Stimulated activated CD8-positive, alpha-beta memory T cell treated with anti-CD3 and anti-CD28 coated beads, Interleukin-2, amount 100 ng/mL, for 48 hours (primary cell): ENCODE measurements at regions not wholly inside any gene's neighbourhood (a gene's known extent, or its start where the extent isn't known, plus 50 kb on each side); places are given as distances from the start of the nearest gene placed in this dataset.
"Not testable (repeated sequence)": the region's sequence is repeated elsewhere in the genome, so short reads cannot be mapped to it uniquely, and the experiment has no call there.

Source experiments
- DNase-seq, 2 donors: peaks; one replicate each; pipeline ENCODE4 v3.0.0-alpha.2; 2020; ENCODE audit warnings: low read depth in 2 of 2

DNA sequence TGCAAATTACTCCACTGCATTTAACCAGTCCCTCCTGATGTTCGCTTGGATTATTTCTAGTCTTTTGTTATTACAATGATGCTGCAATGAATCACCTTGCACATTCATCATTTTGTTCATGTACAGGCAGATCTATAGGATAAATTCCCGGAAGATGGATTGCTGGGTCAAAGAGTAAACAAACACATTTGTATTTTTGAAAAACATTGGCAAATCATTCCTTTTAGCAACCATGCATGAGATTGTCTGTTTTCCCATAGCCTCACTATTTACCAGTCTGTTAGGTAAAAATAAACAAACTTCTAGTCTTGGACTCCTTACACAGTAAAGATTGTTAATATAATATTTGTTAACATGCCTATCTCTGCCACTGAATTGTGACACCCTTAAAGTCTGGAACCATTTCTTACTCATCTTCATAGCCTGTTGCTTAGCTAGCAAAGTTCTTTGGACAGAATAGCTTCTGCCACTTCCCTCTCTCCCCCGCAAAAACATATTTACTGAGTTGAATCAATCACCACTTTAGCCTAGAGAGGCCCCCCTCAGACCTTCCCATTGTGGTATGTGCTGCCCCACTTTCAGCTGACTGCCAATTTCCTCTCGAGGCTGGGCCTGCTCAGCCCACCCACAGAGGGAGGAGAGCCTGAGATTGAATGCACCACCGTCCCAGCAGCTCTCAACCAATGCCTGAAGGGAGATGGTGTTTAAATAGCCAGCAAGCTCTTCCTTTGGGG is 108.4 kb upstream of the ATXN3L start:
- peak in 1 of 2 donors; percentile 4 for DNase-seq

DNA sequence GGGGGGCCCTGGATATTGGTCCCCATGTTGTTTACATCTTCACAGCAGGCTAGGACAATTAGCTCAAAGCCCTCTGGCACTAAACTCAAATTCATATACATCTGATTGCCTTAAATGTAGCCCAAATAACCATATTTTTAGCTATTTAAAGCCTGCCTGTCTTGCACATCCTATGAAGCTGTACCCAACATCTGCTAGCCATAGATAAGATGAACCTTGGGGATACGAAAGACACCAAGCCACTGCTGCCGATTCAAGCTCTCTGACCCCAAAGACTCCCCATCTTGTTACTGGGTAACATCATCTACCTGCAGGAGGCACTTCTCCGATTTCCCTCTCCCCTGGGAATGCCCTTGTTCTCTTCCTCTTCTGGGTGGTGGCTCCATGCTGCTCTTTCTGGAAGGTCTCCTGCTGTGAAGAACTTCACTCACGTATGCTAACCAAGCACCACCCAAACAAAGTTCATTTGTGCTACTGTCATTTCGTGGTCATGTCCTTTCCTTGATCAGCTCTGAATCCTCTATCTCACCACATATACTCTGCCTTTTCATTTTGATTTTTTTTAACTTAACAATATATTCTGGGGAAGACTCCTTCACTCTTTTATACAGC is 107.7 kb upstream of the ATXN3L start:
- DNase-seq, result no peak

- DNase-seq, result no peak
These were observed 100.8 kb upstream of the ATXN3L start for GRCh38 chrX:13420545-13421183.

GRCh38 chrX:13419918-13420317 is 100.1 kb upstream of the ATXN3L start:
- DNase-seq, result no peak

- no peak for DNase-seq
These were observed 99.4 kb upstream of the ATXN3L start for GRCh38 chrX:13419276-13419675.

GRCh38 chrX:13418126-13419097 is 98.6 kb upstream of the ATXN3L start:
- DNase-seq, result no peak

GRCh38 chrX:13415509-13415908 is 95.7 kb upstream of the ATXN3L start:
- no peak for DNase-seq

DNA sequence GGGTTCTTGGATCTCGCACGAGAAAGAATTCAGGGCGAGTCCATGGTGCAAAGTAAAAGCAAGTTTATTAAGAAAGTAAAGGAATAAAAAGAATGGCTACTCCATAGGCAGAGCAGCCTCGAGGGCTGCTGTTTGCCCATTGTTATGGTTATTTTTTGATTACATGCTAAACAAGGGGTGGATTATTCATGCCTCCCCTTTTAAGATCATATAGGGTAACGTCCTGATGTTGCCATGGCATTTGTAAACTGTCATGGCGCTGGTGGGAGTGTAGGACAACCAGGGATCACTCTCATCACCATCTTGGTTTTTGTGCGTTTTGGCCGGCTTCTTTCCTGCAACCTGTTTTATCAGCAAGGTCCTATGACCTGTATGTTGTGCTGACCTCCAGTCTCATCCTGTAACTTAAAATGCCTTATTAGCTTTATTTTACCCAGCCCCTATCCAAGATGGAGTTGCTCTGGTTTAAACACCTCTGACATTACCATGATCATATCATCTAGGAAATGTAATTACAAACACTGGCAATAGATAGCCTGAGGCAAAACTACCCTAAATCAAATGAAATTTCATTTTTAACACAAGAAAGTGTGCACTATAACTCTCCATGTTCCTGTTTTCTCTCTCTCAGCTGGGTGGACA is 94.3 kb upstream of the ATXN3L start:
- no peak for DNase-seq

DNA sequence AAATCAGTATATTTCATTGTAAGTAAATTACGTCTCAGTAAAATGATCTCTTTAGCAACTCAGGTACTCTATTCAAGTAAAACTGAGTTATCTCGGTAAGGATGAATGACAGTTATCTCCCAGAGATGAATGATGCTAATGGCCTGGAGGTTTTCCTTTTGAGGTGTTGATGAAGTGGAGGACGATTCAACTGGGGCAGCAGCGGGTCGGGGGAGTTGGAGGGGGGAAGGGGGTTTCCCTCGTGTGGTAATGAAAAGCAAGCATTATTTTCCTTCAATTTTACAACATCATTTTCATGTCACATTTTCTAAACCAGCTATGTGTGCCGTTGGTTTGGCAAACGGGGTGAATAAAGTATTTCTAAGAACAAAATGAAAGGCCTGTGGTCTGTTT is 92.4 kb upstream of the ATXN3L start:
- no peak for DNase-seq

DNA sequence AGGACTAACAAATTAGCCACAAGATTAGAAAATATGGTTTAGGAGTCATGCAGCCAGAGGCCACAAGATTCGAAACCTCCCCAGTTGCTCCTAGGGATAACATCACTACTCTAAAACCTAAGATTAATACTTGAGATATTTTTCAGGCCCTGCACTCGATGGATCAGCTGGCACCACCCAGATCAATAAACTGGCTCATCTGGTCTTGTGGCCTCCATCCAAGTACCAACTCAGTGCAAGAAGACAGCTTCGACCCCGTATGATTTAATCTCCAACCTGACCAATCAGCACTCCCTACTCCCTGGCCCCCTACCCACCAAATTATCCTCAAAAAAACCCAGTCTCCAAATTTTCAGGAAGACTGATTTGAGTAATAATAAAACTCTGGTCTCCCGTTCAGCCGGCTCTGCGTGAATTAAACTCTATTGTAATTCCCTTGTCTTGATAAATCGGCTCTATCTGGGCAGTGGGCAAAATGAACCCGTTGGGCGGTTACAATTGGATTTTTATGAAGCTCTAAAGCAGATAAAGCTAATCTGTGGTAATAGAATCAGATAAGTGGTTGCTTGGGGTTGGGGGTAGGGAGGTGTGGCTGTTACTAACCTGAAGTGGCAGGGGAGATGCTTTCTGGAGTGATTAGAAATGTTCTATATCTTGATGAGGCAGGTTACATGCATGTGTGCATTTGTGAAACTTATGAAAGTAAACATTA is 91.8 kb upstream of the ATXN3L start:
- DNase-seq, result no peak

- not testable (repeated sequence) for DNase-seq
These were observed 88.7 kb upstream of the ATXN3L start for GRCh38 chrX:13408599-13408998.

DNA sequence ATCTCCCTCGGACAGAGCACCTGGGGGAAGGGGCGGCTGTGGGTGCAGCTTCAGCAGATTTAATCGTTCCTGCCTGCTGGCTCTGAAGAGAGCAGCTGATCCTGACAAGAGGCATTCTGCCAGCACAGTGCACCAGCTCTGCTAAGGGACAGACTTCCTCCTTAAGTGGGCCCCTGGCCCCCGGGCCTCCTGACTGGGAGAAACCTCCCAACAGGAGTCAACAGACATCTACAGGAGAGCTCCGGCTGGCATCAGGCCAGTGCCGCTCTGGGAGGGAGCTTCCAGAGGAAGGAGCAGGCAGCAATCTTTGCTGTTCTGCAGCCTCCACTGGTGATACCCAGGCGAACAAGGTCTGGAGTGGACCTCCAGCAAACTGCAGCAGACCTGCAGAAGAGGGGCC is 84.9 kb upstream of the ATXN3L start:
- not testable (repeated sequence) for DNase-seq

DNA sequence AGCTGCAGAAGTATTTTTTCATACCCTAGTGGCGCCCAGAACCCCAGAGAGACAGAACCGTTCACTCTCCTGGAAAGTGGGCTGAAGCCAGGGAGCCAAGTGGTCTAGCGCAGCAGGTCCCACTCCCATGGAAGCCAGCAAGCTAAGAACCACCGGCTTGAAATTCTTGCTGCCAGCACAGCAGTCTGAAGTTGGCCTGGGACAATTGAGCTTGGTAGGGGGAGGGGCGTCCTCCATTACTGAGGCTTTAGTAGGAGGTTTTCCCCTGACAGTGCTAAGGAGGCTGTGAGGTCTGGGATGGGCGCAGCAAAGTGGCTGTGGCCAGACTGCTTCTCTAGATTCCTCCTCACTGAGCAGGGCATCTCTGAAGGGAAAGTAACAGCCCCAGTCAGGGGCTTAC is 84.5 kb upstream of the ATXN3L start:
- DNase-seq, result no peak

GRCh38 chrX:13401724-13402123 is 81.9 kb upstream of the ATXN3L start:
- DNase-seq, result no peak

DNA sequence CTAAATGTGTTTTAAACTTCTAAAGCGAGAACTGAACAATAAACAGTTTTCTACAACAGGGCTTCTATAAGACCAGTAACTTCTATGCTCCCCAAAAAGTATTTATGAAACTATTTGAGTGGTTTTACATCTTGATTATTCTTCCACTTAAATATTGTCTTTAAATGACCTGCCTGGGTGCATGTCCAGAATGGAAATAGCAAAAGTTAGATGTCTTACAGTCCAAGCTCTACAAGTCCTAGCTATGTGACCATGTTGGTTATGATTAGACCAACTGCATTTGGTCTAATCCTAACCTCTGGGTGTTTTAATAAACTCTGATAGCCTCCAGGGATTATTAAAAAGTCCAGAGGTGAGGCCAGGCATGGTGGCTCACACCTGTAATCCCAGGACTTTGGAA is 79.0 kb upstream of the ATXN3L start:
- no peak for DNase-seq

DNA sequence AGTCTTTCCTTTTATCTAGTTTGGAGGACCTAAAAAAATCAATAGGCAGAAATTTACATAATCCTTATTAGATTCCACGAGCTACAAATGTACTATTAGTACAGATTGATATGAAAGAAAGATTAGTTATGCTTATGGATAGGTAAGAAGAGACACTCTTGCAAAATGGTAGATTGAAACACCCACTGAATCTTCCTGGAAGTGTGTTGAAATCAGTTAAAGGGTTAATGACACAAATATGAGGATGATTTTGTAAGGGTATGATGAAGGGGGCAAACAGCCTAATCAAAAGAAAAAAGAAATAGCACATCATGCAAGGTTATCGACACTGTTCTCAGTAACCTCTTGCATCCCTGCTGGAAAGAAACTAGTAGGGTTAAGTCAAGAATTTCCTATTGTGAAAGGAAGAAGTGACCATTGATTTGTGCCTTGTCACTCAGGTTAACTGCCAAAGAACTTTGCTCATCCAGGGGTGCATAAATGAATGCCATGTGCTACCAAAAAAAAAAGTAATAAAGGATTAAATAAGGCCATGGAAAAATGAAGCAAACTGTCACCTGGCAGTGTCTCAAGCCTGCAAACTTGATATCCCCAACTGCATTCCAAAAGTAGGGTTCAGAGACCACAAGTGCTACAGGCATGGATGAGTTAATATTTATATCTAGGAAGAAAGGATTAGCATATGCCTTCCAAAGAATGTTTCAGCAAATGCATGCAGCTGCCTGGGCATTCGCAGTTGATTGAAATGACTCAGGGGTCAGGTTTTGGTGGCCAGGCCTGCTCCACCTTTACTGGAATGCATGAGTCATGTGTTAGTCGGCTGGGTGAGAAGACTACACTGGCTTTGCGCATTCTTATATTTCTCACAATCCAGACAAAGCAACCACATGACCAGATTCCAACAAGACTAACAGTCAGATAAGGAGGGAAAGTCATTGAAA is 78.3 kb upstream of the ATXN3L start:
- peak in 1 of 2 donors; percentile 7 for DNase-seq

- DNase-seq, result no peak
These were observed 77.1 kb upstream of the ATXN3L start for GRCh38 chrX:13396924-13397323.

DNA sequence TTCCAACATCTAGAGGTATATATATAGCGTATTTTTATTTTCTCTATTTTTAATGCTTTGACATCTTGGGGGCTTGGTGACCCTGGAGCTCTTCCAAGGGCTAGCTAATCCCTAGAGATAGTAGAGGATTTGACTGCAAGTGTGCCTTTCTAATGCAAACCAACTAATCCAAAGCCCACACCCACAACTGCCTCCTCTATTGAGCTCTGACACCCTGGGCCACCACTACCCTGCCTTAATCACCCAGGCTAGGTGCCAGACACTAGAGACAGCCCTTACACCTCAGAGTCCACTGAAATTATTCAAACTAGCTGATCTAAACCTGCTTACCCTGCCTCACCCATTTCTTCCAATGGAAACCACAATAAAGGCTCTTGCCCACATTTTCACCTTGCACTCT is 69.6 kb upstream of the ATXN3L start:
- DNase-seq, result no peak

DNA sequence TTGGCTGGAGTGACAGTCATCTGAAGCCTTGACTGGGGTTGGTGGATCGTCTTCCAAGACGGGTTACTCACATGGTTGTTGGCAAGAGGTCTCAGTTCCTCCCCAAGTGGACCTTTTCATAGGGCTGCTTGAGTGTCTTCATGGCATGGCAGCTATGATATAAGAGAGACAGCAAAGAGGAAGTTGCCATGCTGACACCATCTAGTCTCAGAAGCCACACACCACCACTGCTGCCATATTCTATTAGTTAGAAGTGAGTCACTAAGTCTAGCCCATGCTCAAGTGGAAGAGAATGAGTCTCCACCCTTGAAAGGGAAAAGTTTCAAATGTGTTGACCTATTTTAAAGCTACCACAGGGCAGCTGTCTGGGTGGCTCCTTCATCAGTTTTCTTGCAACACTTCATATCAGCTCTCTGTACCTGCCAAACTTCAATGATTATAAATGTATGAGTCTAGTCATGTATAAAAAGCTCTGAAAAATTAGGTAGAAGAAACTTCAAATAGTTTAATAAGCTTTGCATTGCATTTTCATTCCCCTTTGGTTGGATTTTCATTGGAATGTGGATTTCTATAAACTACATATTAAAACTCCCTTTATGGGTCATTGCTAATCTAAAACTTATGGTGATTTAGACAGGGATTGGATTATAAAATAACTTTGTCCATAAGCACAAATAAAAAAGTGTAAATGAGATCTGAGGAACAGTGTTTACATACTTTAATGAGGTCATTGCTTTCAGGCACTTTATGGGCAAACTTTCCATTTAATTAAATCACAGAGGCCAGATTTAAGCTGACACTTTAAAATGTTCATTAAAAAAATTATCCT is 68.0 kb upstream of the ATXN3L start:
- DNase-seq, result no peak
